HEK293T (cell line): ENCODE measurements at regions not wholly inside any gene's neighbourhood (a gene's known extent, or its start where the extent isn't known, plus 50 kb on each side); places are given as distances from the start of the nearest gene placed in this dataset.

Experiments
- ARNT ChIP-seq: fragments of 450-650 bp; IDR thresholded peaks from 2 replicates; pipeline ENCODE4 v1.6.1; 2017; ENCODE audit warnings: mild to moderate bottlenecking
- BHLHE40 ChIP-seq: fragments of 450-650 bp; IDR thresholded peaks from 2 replicates; pipeline ENCODE4 v1.6.1; 2016; ENCODE audit warnings: mild to moderate bottlenecking, moderate library complexity, borderline replicate concordance
- CTBP1 ChIP-seq: fragments of 450-650 bp; IDR thresholded peaks from 2 replicates; pipeline ENCODE4 v1.6.1; 2016; ENCODE audit warnings: borderline replicate concordance
- ELF4 ChIP-seq: fragments of 450-650 bp; IDR thresholded peaks from 2 replicates; pipeline ENCODE4 v1.6.1; 2017; ENCODE audit warnings: antibody characterized with exemption
- FOXA1 ChIP-seq: fragments of 450-650 bp; IDR thresholded peaks from 2 replicates; pipeline ENCODE4 v1.6.1; 2016; ENCODE audit warnings: mild to moderate bottlenecking
- L3MBTL2 ChIP-seq: fragments of 450-650 bp; conservative IDR thresholded peaks from 2 replicates; pipeline ENCODE4 v1.6.1; 2016; ENCODE audit warnings: mild to moderate bottlenecking
- LEF1 ChIP-seq: fragments of 450-650 bp; IDR thresholded peaks from 2 replicates; pipeline ENCODE4 v1.6.1; 2017; ENCODE audit warnings: mild to moderate bottlenecking, borderline replicate concordance
- NFRKB ChIP-seq: fragments of 450-650 bp; IDR thresholded peaks from 2 replicates; pipeline ENCODE4 v1.6.1; 2016; ENCODE audit warnings: mild to moderate bottlenecking, moderate library complexity
- SUZ12 ChIP-seq: fragments of 450-650 bp; IDR thresholded peaks from 2 replicates; pipeline ENCODE4 v1.6.1; 2016; ENCODE audit warnings: mild to moderate bottlenecking
- TARDBP ChIP-seq: fragments of 450-650 bp; IDR thresholded peaks from 2 replicates; pipeline ENCODE4 v1.6.1; 2016
- TF ChIP-seq, protein P1 (sequence below): fragments of 450-650 bp; IDR thresholded peaks from 2 replicates; pipeline ENCODE4 v1.6.1; 2016

DNA sequence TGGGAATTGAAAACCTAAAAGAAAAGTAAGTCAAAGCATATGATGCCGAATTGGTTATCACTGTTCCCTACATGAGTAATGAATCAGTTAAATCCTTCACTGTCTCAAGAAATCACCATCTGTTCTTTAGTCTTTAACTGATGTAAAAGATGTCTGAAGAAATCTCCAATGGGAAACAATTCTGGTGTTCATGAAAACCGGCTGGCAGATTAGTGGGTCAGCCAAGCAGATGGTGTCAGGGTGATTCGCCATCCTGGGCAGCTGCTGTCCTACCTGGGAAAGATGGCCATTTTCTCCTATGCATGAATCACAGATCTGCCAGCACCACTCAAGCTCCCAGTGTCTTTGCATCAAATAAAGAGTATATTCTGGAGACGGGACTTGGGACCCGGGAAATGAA lies 925.2 kb upstream of the GHITM start:
- TF ChIP-seq, protein P1, sequence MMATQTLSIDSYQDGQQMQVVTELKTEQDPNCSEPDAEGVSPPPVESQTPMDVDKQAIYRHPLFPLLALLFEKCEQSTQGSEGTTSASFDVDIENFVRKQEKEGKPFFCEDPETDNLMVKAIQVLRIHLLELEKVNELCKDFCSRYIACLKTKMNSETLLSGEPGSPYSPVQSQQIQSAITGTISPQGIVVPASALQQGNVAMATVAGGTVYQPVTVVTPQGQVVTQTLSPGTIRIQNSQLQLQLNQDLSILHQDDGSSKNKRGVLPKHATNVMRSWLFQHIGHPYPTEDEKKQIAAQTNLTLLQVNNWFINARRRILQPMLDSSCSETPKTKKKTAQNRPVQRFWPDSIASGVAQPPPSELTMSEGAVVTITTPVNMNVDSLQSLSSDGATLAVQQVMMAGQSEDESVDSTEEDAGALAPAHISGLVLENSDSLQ = no peak
- no peak for TF ChIP-seq L3MBTL2
- no peak for TF ChIP-seq TARDBP
- no peak for TF ChIP-seq CTBP1
- no peak for TF ChIP-seq SUZ12
- TF ChIP-seq BHLHE40 = no peak
- no peak for TF ChIP-seq FOXA1
- TF ChIP-seq ARNT = no peak
- TF ChIP-seq ELF4 = no peak
- no peak for TF ChIP-seq LEF1
- no peak for TF ChIP-seq NFRKB
